ENCODE measurements at regions not wholly inside any gene's neighbourhood (a gene's known extent, or its start where the extent isn't known, plus 50 kb on each side); places are given as distances from the start of the nearest gene placed in this dataset.

DNA sequence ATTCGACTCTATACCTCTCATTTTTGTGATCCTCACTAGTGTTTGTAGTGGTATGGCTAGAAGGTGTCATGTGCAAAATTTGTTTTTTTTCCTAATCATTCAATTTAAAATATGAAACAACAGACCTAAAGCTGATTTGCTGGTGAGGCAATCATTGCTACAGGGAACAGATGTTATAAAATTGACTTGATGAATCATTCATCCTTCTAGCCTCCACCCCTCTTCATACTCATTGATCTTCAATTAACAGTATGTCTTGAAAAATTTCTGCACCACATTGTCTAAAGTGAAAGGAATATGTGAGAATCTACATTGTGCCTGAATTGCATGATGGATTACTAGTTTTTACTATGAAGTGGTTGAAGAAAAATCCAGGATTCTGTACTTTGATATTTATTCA lies 349.0 kb upstream of the NAV3 start:
- TF ChIP-seq GATA2 (CRISPR knock-in tag; IDR thresholded peaks at IDR 0.05): no peak
- TF ChIP-seq, protein P1, sequence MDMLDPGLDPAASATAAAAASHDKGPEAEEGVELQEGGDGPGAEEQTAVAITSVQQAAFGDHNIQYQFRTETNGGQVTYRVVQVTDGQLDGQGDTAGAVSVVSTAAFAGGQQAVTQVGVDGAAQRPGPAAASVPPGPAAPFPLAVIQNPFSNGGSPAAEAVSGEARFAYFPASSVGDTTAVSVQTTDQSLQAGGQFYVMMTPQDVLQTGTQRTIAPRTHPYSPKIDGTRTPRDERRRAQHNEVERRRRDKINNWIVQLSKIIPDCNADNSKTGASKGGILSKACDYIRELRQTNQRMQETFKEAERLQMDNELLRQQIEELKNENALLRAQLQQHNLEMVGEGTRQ (IDR thresholded peaks at IDR 0.05; ENCODE audit: borderline replicate concordance, low read depth, low read length): no peak
